Hypothalamus (tissue), 51 donors: ENCODE measurements at regions not wholly inside any gene's neighbourhood (a gene's known extent, or its start where the extent isn't known, plus 50 kb on each side); places are given as distances from the start of the nearest gene placed in this dataset.

Experiments
- DNase-seq, 51 donors: peaks; one replicate each; lab custom pipeline; 2025; lab: John Stamatoyannopoulos, UW

DNA sequence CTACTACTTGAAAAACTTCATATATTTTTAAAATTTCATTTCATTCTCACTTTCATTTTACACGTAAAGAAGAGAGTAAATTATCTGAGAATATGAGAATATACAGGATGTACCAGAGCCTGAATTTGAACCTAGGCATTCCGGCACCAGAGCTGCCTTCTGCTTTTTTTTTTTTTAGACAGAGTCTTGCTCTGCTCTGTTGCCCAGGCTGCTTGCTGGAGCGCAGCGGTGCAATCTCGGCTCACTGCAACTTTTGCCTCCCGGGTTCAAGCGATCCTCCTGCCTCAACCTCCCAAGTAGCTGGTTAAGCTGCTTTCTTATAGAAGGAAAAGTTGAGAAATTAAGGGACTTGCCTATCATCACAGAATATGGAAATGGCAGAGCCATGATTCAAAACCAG, 540.1 kb downstream of the EBF1 start:
- DNase-seq = no peak

DNA sequence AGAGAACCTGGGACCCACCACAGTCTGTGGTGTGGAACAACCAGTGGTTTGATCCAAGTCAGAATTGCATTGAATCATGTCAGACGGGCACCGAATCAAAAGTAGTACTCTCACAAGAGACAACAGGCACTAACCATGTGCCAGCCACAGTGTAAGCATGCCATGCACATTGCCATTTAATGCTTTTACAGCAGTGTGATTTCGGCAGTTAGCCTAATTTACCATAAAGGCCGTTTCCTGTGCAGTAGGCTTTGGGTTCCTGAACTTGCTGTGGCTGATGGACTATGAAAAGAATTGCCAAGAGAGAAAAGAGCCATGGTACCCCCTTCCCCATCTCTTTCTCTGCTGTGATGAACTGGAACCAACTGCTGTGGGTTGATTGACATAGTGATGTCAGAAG, 540.6 kb downstream of the EBF1 start:
- DNase-seq = no peak

DNA sequence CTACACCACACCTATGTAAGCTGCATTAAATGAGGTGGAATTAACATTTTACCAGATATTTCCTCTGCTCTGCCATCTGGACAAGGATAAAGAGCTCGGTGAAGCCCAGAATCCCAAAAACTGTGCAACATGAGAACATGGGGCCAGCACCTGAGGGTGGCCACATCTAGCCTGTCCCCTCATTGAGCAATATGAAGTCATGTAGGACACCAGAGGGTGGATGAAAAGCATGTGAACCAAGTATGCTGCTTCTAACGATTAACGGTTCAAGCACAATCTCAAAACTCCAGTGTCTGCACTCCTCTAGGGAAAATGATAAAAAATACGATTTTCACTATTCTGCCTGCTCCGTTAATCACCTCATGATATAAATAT, 545.8 kb downstream of the EBF1 start:
- DNase-seq = no peak

DNA sequence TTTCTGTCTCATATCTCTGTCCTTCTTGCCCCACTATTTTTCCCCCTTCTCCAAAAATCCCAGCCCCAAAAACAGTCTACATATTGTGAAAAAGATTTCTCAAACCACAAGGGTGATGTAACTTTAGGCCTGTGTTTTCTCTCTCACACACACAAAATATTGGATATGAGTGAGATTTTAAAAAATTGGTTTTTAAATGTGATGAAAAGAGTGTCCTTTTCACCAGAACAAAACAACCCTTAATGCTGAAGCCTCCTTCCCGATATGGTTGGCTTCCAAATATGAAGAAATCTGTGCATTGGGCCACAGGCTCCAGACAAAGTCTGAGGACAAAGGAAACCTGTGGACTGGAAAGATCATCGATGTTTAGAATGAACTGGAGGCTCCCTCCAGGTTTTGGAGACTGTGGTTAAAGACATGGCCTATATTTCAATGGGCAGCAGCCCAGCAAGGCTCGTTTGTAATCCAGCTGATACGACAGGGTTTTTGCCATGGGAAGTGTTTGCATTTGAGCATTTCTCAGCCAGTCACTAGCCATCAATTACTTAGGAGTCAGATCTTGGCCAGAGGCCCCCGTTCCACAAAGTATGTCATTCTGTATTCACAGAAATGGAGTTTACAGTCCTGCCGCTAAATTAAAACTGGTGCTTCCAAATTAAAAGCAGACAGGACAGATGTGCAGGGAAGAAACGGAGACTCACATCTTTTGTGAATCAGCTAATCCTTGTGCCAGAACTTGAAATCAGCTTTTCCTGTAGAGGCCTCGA, 546.3 kb downstream of the EBF1 start:
- no peak for DNase-seq

DNA sequence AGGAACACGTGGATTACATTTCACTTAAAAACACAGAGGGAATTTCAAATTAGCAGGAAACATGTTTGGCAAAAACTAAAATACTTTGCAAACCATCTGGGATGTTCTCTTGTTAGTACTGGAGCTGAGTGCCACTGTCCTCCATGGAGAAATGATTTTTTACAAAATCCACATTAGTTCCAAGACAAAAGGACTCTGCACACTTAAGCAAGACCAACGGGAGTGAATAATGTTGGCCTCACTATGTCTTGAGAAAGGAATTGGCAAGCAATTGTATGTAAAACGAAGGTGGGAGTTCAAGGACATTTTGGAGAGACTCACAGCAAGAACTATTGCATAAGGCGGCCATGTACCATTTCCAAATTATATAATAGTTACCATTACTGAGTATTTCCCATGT, 547.5 kb downstream of the EBF1 start:
- no peak for DNase-seq

DNA sequence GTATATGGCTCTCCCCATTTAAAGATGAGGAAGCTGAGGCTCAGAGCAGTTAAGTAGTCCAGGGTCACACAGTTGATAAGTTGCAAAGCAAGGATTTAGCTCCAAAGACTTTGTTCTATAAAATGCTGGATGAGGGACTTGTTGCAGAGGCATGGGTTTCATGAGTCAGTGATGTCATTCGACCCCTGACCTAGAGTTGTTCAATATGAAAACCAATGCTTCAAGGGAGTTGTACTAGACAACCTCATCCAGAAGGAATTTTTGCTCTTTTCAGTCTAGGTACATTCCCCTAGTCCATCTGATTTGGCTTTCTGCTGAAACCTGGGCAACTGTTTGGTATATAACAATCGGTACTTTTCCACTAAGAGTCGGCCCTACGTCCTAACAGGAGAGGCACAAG, 550.4 kb downstream of the EBF1 start:
- DNase-seq = no peak

DNA sequence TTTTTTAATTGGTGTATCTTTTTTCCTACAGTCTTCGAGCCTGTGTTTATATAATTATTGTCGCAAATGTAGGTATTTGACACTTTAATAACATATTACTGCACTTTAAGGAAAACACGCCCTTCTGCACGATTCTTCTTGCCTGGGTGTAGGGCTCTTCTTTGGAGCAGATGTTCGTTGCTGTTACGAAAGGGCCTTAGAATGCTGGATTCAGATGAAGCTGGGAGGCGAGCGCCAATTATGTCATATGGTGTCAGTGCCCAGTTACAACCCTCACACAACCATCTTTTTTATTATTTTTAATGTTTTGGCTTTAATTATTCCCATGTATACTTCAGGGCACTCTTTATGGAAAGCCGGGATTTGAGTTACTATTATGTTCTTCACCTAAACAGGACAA, 553.0 kb downstream of the EBF1 start:
- no peak for DNase-seq

DNA sequence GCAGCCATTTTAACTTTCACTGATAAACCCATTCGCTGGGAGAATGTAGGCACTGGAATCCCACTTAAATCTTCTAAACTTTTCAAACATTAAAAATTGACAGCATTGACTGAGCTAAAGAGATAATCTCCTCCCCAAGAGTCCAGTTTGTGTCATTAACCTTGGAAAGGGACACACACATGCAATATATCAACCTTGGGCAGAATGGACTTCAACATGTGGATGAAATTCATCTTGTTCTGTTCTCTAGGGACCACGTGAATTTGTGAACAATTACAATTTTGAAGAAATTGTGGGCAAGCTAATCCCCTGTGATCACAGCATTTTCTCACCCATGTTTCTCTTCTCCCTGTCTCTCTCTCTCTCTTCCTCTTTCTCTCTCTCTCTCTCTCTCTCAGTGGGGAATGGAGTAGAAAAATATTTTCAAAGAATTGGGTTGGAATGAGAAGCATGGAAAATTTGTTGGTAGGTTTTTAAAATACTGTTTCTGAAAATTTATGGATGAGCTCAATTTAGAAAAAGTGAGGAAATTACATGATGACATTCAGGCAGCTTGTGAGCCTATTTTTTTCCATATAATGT, 553.7 kb downstream of the EBF1 start:
- DNase-seq = no peak

DNA sequence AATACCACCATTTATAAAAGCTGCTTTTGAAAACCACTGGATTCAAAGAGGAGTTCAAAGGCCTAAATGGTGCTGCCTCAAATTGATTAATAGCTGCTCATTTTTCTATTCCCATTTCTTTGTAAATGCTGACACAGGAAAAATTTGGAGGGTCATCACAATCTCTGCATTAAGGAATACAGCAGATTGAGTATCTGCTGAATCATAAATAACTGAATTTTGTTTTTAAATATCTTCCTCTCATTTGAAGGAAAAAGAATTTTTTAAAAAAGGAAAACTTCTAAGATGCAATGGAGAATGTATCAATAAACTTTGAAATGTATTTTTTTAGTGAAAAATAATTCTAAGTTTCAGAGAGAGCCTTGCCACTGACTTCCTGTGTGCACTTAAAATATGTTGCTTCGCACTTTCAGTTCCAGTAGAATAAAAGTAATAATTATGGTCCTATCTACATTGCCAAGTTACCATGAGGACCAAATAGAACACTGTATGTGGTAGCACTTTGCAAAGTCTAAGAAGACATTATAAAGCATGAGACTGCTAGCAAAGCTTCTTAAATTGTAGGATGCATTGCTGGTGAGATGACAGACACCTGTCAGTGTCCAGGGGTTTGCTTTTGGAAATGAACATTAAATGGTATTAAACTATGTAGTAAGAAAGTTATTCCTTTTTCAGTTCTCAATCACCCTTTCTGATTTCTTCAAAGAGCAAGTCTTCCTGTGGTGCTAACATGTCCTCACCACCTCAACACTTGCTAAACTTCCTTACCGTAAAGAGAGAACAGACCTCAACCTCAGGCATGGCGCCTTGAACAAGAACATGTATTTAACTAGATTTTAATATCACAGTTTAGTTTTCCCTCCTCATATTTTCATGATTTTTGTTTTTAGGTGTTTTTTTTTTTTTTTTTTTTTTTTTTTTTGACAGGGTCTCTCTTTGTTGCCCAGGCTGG, 555.1 kb downstream of the EBF1 start:
- DNase-seq = no peak

DNA sequence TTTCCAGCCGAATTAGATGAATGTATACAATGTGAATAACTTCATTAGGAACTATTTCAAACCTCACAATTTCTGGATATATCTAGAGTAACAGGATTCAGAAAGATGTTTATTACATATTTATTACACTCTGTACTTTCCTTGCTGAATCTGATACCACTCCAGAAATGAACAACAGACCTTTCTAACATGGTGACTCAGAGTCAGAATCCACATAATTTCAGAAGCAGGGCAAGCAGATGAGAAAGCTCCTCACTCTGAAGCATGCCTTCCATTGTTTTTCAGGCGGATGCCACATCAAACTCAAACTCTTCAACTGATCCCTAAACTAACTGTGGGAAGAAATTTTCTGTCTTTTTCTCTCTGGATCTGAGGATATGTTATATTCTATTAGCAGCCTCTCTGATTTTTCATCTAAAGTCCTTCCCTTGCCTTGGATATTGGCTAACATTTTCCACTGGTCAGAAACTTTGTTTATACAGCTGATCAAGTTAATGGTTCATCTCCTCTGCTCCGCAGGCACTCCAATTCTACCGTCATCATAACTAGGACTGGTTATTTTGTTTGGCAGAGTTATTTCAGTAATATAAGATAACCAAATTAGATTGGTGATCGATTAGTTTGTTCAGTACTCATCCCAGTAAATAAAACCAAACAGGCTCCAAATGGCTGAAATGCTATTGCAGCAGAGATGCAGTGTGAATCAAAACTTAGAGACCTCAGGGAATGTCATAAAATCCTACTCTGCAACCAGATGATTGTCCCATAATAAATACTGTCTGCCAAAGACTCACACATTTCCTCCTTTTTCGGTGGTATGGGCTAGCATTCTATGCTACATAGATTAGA, 556.0 kb downstream of the EBF1 start:
- DNase-seq = no peak

DNA sequence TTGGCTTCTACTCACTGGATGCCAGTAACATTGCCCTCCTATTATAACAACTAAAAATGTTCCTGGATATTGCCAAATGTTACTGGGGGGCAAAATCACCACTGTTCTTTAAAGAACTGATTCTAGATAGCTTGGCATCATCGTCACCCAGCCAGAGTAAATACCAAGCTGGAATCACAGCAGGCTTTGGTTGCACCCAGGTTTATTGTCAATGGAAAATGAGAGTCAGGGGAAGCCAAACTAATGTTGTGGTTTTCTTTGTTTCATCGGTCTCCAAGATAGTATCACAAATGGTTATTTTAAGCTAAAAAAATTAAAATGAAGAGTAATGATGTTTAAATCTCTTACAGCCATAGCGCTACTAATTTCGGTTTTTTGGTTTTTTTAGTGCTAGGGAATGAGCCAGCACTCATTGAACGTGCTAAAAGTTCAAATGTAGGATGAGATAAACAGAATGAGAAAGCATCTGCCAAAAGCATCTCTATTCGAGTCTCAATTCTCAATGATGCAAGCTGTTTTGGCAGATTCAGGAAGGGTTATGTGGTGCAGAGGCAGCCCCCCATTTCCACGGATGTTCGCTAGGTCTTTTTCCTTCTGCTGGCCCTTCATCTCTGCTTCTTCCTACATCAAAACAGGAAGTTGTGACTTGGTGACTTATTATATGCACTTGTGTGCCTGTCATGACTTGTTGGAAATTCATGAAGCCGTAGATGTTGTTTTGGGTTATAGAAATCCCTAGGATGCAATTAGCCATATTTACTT, 558.0 kb downstream of the EBF1 start:
- no peak for DNase-seq

DNA sequence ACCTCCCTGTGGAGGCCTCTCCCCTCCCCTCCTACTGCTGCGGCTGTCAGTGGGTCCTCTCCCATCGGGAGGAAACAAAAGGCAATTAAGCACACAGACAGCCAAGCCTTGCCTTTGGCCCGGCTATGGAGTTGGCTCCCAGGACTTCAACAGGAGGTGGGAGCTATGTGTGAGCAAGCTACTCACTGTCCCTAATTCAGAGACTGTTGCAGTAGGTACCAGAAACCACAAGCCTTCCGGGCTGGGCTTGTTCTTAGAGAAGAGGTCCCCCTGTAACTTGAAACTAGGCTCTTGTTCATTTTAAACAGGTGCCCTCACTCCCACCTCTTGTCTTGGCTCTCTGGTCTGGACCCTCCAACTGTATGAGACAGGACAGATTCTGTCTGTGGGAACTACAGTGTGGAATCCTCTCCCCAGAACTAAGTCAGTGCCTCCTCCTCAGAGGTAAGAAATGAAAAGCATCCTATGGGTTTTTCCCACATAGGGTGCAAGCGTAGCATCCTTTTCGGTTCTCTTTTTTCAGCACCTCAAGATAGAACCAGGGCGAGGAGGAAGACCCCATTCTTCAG, 561.1 kb downstream of the EBF1 start:
- no peak for DNase-seq

DNA sequence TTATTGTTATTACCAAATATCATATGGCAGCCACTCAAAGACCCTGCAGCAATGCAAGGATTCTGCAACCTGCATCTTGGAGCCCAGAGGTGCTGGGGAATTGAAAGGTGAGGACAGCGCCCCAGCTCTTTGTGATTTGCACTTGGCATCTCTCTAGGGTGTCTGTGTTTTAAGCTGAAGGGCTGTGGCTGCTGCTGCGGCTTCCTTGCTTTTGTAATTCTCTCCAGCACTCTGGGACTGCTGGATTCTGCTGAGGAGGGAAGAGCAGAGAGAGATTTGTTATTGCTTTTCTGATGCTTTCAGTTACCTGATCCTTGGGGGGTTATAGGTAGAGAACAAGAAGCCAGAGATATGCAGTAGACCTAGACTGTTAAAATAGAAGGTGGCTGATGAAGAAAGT, 562.4 kb downstream of the EBF1 start:
- no peak for DNase-seq

DNA sequence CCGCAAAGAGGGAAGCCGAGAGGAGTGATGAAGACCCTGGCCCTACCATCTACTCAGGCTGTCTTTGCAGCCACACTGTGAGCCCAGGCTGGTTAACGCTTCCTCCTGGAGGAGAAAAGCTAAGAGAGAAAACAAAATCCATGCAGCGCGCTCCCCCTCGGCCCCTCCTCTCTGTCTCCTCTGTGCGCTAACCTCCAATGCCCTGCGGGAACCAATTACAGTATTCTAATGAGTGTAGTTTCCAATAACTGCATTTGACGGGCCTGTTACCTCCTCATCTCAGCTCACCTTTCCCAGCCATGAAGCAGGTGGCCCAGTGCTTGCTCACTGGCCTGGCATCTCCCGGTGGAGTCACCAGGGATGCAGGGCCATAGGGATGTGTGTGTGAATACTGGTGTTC, 565.5 kb downstream of the EBF1 start:
- no peak for DNase-seq

DNA sequence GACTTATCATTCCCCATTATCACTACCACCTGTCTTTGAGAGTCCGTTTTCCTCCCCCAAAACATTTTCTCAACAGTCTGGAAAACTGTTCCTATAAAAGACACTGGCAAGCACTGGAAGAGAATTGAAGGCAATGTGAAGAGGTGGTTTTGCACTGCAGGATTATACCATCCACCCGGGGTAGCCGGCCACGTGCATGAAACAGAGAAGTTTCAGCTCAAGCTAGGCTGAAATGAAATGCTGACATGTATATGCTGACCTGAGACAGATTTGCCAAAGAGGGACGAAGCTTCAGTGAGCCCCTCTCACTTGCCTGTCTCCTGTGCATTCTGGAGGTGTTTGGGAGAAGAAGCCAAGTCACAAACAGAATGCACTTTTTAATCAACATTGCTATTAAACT, 567.0 kb downstream of the EBF1 start:
- DNase-seq = no peak

DNA sequence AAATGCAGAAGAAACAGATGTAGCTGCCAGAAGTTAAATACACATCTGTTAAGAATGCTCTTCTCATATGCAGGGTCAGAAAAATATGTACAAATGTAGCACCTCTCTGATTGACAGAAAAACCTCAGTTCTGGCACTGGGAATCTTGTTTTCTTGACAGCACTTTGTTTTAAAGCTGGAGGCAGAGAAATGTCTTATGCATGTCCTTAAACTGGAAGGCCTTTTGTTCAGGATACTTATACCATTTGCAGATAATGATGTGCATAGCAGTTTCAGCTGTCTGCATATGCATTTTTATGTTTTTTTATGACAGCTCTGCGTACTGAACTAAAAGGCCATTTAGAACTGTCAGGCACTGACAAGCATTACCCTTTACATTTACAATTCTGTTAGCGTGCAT, 567.9 kb downstream of the EBF1 start:
- DNase-seq = no peak

DNA sequence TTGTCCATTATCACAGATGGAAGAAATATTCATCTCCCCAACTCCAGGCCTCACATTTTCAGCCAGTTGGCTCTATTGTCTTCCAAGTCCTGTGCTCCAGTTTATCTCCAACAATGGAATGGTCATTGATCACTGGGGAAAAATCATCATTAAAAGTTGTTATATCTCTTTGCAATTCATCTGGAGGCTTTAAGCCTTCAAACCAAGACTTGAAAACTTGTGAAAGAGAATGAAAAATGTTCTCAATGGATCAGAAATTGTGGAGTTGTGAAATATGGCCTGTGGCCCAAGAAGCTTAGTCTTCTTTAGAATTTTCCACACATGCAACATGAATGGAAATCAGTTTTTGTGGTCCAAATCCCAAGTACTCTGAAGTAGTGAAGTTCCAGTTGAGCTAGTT, 569.6 kb downstream of the EBF1 start:
- no peak for DNase-seq

DNA sequence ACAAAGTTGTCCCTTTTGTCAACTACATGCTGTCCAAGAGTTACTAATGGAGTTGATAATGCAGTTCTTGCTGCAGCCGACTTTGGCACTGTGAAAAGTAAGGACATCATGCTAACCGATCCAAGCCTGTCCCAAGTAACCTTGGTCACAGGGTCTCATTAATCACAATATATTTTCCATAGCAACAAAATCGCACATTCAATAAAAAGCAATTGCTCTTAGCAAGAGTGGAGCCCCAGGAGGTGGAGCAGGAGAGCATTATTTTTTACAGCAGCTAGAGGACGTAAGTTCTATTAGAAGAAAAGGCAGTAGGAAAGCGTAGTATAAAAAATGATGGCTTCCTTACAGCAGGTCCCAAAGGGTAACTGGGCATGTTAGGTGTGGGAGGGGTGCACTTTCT, 570.3 kb downstream of the EBF1 start:
- DNase-seq = no peak

DNA sequence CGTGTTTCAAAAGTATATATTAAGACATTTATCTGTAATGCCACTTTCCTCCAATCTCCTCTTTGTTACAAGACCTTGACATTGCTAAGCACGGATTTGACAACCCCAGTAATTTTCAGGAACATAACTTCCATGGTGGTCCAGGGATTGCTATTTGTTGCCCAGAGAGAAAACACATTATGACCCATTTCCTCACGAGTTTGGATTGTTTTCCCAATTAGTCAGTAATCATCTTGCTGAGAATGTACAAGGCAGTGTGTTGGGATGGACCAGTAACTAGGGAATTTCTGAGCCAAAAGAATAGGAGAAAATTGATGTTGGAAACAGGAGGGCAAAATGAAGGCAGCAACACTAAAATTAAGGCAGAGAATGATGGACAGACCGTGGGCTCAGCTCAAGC, 574.1 kb downstream of the EBF1 start:
- no peak for DNase-seq

DNA sequence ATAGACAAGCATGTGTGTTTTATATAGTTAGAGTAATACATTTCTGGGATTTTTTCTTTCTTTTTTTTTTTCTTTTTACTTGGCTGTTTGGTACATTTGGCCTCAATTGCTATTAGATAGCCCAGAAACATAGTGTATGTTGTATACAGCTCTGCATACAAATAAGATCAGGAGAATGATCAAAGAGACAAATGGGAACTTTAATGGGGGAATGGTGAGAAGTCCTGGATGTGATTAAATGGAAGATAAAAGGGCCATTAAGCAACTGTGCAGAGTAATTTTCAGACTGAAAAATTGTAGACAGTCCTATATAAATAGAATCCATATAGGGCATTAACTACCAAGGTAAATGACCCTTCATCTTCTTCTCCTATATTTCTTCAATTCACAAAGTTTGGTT, 575.6 kb downstream of the EBF1 start:
- no peak for DNase-seq
